ENCODE measurements at regions not wholly inside any gene's neighbourhood (a gene's known extent, or its start where the extent isn't known, plus 50 kb on each side); places are given as distances from the start of the nearest gene placed in this dataset.

DNA sequence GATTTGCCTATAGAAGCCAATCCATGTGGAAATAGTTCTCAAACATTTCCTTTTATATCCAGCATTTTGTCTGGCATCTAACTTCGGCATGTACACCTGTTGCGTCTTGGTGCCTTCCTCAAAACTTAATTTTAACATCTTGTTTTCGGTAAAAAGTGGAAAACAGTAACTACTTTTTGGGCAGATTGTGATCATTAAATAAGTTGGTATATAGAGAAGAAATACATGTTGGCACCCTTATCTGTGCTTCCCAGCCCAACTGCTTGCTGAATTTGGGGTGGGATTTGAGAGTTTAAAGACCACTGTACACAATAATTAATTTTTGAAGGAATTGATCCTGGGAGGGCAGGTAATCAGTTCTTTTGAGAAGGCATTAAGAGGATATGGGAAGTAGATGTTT lies 566.8 kb downstream of the PDCD6IP start (continued):
- TF ChIP-seq NANOG (IDR thresholded peaks at IDR 0.05; ENCODE audit: borderline replicate concordance), result no peak
- no peak for TF ChIP-seq CREB1 (CRISPR knock-in tag; IDR thresholded peaks at IDR 0.05; ENCODE audit: low read depth)
- no peak for TF ChIP-seq JUNB (IDR thresholded peaks at IDR 0.05; ENCODE audit: unreplicated experiment)

DNA sequence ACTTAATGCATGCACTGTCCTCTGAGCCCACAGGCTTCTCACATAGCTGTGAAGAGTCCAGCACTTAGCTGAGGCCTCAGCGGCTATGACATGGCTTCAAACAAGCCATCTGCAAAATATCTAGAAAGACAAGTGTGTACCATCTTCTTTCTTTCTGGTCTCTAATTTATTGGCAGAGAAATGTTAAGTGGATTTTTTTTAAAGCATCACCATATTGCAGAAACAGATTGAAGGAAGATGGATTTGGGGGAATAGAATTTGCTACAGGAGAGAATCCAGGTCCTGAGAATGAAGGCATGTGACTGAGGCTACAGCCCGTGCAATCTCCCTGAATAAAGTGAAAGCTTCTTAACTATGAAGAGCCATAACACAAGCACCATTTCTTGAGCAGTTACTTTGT lies 567.3 kb downstream of the PDCD6IP start:
- peaks cover 5% of the 10 kb centered on the region; the same call in 1 of the 2 replicates for H3K9me2 ChIP-seq (ENCODE audit: insufficient read depth)
- ATAC-seq, result no peak

More for the DNA sequence above, 567.3 kb downstream of the PDCD6IP start:
- Histone ChIP-seq H3K4me2 (no peak overlapping the region), H3F3A (replicated peaks; ENCODE audit: low read depth) (no peaks in the 10 kb centered on the region), H3K4me1 (ENCODE audit: insufficient read depth) (no peaks in the 10 kb centered on the region), H4K20me1 (replicated peaks; ENCODE audit: insufficient read depth) (no peaks in the 10 kb centered on the region), H3K27ac (ENCODE audit: low read depth) (no peak overlapping the region), H3K36me3 (ENCODE audit: insufficient read depth) (no peaks in the 10 kb centered on the region), H3K4me3 (no peak overlapping the region), H3K27me3 (ENCODE audit: insufficient read depth) (no peaks in the 10 kb centered on the region), H3K79me2 (replicated peaks; ENCODE audit: insufficient read depth) (no peaks in the 10 kb centered on the region), H2AFZ (no peak overlapping the region)
- H3K4me1 Mint-ChIP-seq, result peaks cover 12% of the 10 kb centered on the region; the same call in 2 of the 3 replicates
- no peak for DNase-seq (ENCODE audit: low spot score)
- TF ChIP-seq ZNF114 (CRISPR knock-in tag; IDR thresholded peaks at IDR 0.05) (no peak), POLR2AphosphoS5 (IDR thresholded peaks at IDR 0.05; ENCODE audit: low read depth) (no peak), JUNB (IDR thresholded peaks at IDR 0.05; ENCODE audit: unreplicated experiment) (no peak), EZH2phosphoT487 (IDR thresholded peaks at IDR 0.05; ENCODE audit: unreplicated experiment) (no peak), EZH2 (IDR thresholded peaks at IDR 0.05; ENCODE audit: low read depth, unreplicated experiment) (no peak), CREB1 (CRISPR knock-in tag; IDR thresholded peaks at IDR 0.05; ENCODE audit: low read depth) (no peak), STAT1 (IDR thresholded peaks at IDR 0.05; ENCODE audit: unreplicated experiment) (no peak)
- TF ChIP-seq, protein P1, sequence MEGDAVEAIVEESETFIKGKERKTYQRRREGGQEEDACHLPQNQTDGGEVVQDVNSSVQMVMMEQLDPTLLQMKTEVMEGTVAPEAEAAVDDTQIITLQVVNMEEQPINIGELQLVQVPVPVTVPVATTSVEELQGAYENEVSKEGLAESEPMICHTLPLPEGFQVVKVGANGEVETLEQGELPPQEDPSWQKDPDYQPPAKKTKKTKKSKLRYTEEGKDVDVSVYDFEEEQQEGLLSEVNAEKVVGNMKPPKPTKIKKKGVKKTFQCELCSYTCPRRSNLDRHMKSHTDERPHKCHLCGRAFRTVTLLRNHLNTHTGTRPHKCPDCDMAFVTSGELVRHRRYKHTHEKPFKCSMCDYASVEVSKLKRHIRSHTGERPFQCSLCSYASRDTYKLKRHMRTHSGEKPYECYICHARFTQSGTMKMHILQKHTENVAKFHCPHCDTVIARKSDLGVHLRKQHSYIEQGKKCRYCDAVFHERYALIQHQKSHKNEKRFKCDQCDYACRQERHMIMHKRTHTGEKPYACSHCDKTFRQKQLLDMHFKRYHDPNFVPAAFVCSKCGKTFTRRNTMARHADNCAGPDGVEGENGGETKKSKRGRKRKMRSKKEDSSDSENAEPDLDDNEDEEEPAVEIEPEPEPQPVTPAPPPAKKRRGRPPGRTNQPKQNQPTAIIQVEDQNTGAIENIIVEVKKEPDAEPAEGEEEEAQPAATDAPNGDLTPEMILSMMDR (conservative IDR thresholded peaks at IDR 0.05; ENCODE audit: low read depth in 2 of 2), result no peak
- TF ChIP-seq, protein P2, sequence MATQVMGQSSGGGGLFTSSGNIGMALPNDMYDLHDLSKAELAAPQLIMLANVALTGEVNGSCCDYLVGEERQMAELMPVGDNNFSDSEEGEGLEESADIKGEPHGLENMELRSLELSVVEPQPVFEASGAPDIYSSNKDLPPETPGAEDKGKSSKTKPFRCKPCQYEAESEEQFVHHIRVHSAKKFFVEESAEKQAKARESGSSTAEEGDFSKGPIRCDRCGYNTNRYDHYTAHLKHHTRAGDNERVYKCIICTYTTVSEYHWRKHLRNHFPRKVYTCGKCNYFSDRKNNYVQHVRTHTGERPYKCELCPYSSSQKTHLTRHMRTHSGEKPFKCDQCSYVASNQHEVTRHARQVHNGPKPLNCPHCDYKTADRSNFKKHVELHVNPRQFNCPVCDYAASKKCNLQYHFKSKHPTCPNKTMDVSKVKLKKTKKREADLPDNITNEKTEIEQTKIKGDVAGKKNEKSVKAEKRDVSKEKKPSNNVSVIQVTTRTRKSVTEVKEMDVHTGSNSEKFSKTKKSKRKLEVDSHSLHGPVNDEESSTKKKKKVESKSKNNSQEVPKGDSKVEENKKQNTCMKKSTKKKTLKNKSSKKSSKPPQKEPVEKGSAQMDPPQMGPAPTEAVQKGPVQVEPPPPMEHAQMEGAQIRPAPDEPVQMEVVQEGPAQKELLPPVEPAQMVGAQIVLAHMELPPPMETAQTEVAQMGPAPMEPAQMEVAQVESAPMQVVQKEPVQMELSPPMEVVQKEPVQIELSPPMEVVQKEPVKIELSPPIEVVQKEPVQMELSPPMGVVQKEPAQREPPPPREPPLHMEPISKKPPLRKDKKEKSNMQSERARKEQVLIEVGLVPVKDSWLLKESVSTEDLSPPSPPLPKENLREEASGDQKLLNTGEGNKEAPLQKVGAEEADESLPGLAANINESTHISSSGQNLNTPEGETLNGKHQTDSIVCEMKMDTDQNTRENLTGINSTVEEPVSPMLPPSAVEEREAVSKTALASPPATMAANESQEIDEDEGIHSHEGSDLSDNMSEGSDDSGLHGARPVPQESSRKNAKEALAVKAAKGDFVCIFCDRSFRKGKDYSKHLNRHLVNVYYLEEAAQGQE (IDR thresholded peaks at IDR 0.05; ENCODE audit: unreplicated experiment), result no peak
- H3K36me3 Mint-ChIP-seq (ENCODE audit: low read depth), result no peaks in the 10 kb centered on the region
- H3K4me3 Mint-ChIP-seq, result no peak overlapping the region
- no peak overlapping the region for H3K27ac Mint-ChIP-seq
- no peaks in the 10 kb centered on the region; the same call in 2 of the 3 replicates for H3K9me3 Mint-ChIP-seq
- H3K27me3 Mint-ChIP-seq (ENCODE audit: insufficient read depth, low read depth, poor library complexity), result peaks cover 2% of the 10 kb centered on the region

Data from GM23338 (cell line).